Urinary bladder (tissue), 4 donors: ENCODE measurements at regions not wholly inside any gene's neighbourhood (a gene's known extent, or its start where the extent isn't known, plus 50 kb on each side); places are given as distances from the start of the nearest gene placed in this dataset. TPM values are rescaled to one million over a fixed set of nuclear protein-coding genes. Genes with fewer than 3 reads are reported as not detected.

Experiments
- DNase-seq: peaks from one replicate; pipeline ENCODE4 v3.0.0-alpha.2; 2015; ENCODE audit errors: extremely low spot score
- H3K27ac ChIP-seq: one replicate; pipeline ENCODE4 v1.5.1; 2013; ENCODE audit warnings: low read depth, mild to moderate bottlenecking, moderate library complexity
- H3K36me3 ChIP-seq: one replicate; pipeline ENCODE4 v1.6.1; 2013; ENCODE audit warnings: mild to moderate bottlenecking, moderate library complexity; ENCODE audit not compliant: insufficient read depth
- H3K4me1 ChIP-seq: one replicate; pipeline ENCODE4 v1.6.1; 2013; ENCODE audit warnings: mild to moderate bottlenecking, moderate library complexity; ENCODE audit not compliant: insufficient read depth
- H3K4me3 ChIP-seq: one replicate; pipeline ENCODE4 v1.5.1; 2013; ENCODE audit warnings: low read depth, low read length
- WGBS: extraction: QIAGEN DNeasy Blood & Tissue Kit; methylation state at CpG from one replicate; pipeline ENCODE4 v1.1.7; 2013; 5-methylcytosine and 5-hydroxymethylcytosine counted together
- small RNA-seq: library from RNA; depleted of rRNA; stranded (forward); fragments of <200 nt; gene quantifications from one replicate; pipeline ENCODE3, GENCODE V24; 2014
- donor health status: healthy with polysubstance abuse.
- donor health status: healthy.

DNA sequence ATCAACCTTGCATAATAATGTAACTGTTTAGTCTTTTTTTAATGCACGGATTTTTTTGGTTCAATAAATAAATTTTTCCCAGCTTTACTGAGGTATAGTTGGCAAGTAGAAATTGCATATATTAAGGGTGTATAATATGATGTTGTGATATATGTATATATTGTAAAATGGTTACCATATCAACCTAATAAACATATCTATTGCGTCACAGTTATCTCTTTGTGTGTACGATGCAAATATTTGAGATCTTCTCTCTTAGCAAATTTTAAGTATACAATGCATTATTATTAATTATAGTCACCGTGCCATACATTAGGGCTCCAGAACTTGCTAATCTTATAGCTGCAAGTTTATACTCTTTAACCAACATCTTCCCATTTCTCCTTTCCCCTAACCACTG, 57.2 kb upstream of the TMEM161B start:
- 72% methylated on average over 4 of the region's 4 CpGs for WGBS
- H3K4me3 ChIP-seq, result no peak overlapping the region
- no peak overlapping the region for H3K27ac ChIP-seq
- no peaks in the 10 kb centered on the region for H3K36me3 ChIP-seq
- no peak for DNase-seq
- H3K4me1 ChIP-seq, result no peaks in the 10 kb centered on the region

DNA sequence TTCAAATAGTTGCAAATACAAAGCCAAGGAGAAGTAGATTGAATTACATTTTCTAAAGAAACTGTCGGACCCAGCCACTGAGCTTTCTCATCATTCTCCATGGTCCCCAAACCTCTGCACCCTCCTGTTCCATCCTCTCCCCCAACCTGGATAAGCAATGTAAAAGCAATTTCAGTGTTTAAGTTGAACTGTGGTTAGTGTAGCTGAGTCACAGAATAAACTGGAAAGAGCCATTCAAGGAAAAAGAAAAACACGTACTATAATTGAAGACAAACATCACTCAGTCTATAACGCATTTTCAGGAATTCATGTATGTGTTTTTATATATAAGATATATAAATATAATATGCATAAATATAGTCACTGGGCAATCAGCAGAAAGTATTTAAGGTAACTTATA, 54.1 kb upstream of the TMEM161B start:
- no peaks in the 10 kb centered on the region for H3K4me1 ChIP-seq
- no peak for DNase-seq
- no peaks in the 10 kb centered on the region for H3K36me3 ChIP-seq
- WGBS, result 92% methylated on average over 3 of the region's 3 CpGs
- no peak overlapping the region for H3K27ac ChIP-seq
- no peak overlapping the region for H3K4me3 ChIP-seq

Small RNAs in the stretch of these regions (small RNA-seq; reads per million reads assigned to genes)
- gene RF00156, result not detected
